ENCODE measurements at regions not wholly inside any gene's neighbourhood (a gene's known extent, or its start where the extent isn't known, plus 50 kb on each side); places are given as distances from the start of the nearest gene placed in this dataset.

DNA sequence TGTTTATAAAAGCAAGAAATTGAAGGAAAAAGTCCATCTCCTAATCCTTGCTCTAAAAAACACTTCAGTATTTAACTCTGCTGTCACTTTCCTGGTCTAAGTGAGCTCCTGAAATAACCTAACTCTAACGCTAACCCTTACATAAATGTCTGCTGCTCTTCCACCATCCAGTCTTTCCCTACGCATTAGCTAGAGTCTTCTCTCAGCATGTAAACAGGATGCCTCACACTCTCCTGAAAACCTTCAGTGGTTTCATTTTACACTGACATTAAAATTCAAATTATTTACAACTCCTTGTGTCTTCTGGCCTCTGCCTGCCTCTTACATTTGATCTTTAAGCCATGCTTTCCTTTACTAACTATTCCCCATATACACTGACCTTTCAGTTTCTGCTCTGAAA, 697.6 kb upstream of the CXADR start:
- TF ChIP-seq POLR2A (IDR thresholded peaks at IDR 0.05) (no peak), CTCF (IDR thresholded peaks at IDR 0.05 in 4 of 5, conservative IDR thresholded peaks at IDR 0.05 in 1 of 5) (no peak)
- H3K9me3 ChIP-seq, result no peaks in the 10 kb centered on the region
- intact Hi-C loops (cut with DNase I; ENCODE audit: low total_unique reads) (no loop called here), in situ Hi-C loops (cut with MboI; ENCODE audit: low sequenced_read_pairs in 4 of 4) (no loop called here)
- no peak overlapping the region for H3K27ac ChIP-seq
- no peak overlapping the region for H3K4me3 ChIP-seq
- H3K27me3 ChIP-seq, result no peaks in the 10 kb centered on the region
- no peaks in the 10 kb centered on the region for H3K4me1 ChIP-seq
- ATAC-seq (no peak), DNase-seq (no peak)
- H3K36me3 ChIP-seq, result no peaks in the 10 kb centered on the region

DNA sequence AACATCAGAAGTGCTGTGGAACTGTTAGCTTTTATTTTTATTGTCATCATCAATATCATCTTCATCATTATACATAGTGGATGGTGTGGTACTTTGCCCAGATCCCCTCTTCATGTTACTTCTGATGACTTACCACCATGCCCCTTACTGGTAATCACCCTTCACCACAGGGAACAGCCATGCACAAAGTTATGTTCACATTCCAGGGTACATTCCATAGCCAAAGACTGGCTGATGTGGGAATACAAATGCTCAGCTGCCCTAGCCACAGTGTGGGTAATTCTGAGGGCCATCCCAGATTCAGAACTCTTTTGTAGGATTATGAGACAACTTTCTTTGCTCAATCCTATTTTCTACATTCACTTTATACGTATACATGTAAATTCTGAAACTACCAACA, 691.3 kb upstream of the CXADR start:
- H3K9me3 ChIP-seq, result no peaks in the 10 kb centered on the region
- no peaks in the 10 kb centered on the region for H3K36me3 ChIP-seq
- no peak overlapping the region for H3K27ac ChIP-seq
- no peaks in the 10 kb centered on the region for H3K4me1 ChIP-seq
- in situ Hi-C loops (cut with MboI; ENCODE audit: low sequenced_read_pairs in 4 of 4) (no loop called here), intact Hi-C loops (cut with DNase I; ENCODE audit: low total_unique reads) (no loop called here)
- DNase-seq (no peak), ATAC-seq (no peak)
- no peak overlapping the region for H3K4me3 ChIP-seq
- no peak for TF ChIP-seq POLR2A (IDR thresholded peaks at IDR 0.05)
- TF ChIP-seq CTCF (IDR thresholded peaks at IDR 0.05 in 4 of 5, conservative IDR thresholded peaks at IDR 0.05 in 1 of 5), result no peak
- no peaks in the 10 kb centered on the region for H3K27me3 ChIP-seq

GRCh38 chr21:16829532-16829931, 683.3 kb upstream of the CXADR start:
- Histone ChIP-seq H3K27me3 (no peaks in the 10 kb centered on the region), H3K4me3 (no peak overlapping the region), H3K27ac (no peak overlapping the region), H3K9me3 (no peaks in the 10 kb centered on the region), H3K4me1 (no peaks in the 10 kb centered on the region), H3K36me3 (no peaks in the 10 kb centered on the region)
- TF ChIP-seq CTCF (IDR thresholded peaks at IDR 0.05 in 4 of 5, conservative IDR thresholded peaks at IDR 0.05 in 1 of 5), result no peak
- no peak for TF ChIP-seq POLR2A (IDR thresholded peaks at IDR 0.05)
- intact Hi-C loops (cut with DNase I; ENCODE audit: low total_unique reads), result no loop called here
- in situ Hi-C loops (cut with MboI; ENCODE audit: low sequenced_read_pairs in 4 of 4), result no loop called here
- no peak for DNase-seq
- no peak for ATAC-seq

- H3K4me3 ChIP-seq, result no peak overlapping the region
- H3K9me3 ChIP-seq, result no peaks in the 10 kb centered on the region
- H3K27ac ChIP-seq, result no peak overlapping the region
- peaks cover 0 to 8% of the 10 kb centered on the region in 2 donors for H3K4me1 ChIP-seq
- H3K36me3 ChIP-seq, result no peaks in the 10 kb centered on the region
- intact Hi-C loops (cut with DNase I; ENCODE audit: low total_unique reads) (no loop called here), in situ Hi-C loops (cut with MboI; ENCODE audit: low sequenced_read_pairs in 4 of 4) (no loop called here)
- no peak for TF ChIP-seq CTCF (IDR thresholded peaks at IDR 0.05 in 4 of 5, conservative IDR thresholded peaks at IDR 0.05 in 1 of 5)
- TF ChIP-seq POLR2A (IDR thresholded peaks at IDR 0.05), result no peak
- H3K27me3 ChIP-seq, result no peaks in the 10 kb centered on the region
- no peak for ATAC-seq
- no peak for DNase-seq
These were observed 680.1 kb upstream of the CXADR start for GRCh38 chr21:16832791-16833190.

GRCh38 chr21:16834791-16835190, 678.1 kb upstream of the CXADR start:
- ATAC-seq, result no peak

More at GRCh38 chr21:16834791-16835190, 678.1 kb upstream of the CXADR start:
- TF ChIP-seq CTCF (IDR thresholded peaks at IDR 0.05 in 4 of 5, conservative IDR thresholded peaks at IDR 0.05 in 1 of 5) (no peak), POLR2A (IDR thresholded peaks at IDR 0.05) (no peak)
- DNase-seq, result no peak
- Histone ChIP-seq H3K36me3 (no peaks in the 10 kb centered on the region), H3K9me3 (no peaks in the 10 kb centered on the region), H3K4me3 (no peak overlapping the region), H3K4me1 (peaks cover 0 to 12% of the 10 kb centered on the region in 2 donors), H3K27ac (no peak overlapping the region), H3K27me3 (no peaks in the 10 kb centered on the region)
- in situ Hi-C loops (cut with MboI; ENCODE audit: low sequenced_read_pairs in 4 of 4) (no loop called here), intact Hi-C loops (cut with DNase I; ENCODE audit: low total_unique reads) (no loop called here)

Measured in gastrocnemius medialis (tissue), 4 donors.